ENCODE measurements at regions not wholly inside any gene's neighbourhood (a gene's known extent, or its start where the extent isn't known, plus 50 kb on each side); places are given as distances from the start of the nearest gene placed in this dataset.
"Not testable (repeated sequence)": the region's sequence is repeated elsewhere in the genome, so short reads cannot be mapped to it uniquely, and the experiment has no call there.

DNA sequence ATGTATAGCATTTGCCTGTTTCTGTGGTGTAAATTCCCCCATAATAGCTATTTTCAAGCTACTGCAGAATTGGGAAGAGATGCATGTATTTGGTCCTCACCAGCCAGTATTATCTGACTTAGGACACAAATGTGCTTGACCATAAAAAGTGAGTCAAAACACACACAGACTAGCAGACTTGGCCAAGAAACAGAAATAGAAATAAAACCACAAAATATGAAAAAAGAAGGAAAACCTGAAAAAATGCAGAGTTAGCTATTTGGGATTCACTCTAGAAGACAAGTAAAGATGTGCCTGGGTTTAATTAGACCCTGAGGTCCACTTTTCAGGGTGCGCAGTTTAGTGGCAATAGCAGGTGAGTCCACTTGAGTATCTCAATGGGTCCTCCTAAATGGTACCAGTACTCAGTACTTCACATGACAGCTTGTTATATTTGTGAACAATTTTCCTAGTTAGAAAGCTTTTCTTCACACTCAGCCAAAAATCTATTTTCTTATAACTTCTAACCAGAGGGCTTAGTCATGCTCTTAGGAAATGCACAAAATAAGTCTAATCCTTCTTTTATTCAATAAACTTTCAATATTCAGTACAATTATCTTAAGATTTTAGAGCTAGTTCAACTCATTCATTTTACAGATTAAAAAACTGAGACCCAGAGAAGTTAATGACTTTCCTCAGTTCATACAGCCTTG, 108.7 kb upstream of the JADE1 start:
- in situ Hi-C loops (cut with HindIII; ENCODE audit: low pct_unique_long_range_greater_than_20kb, low sequenced_read_pairs) = no loop called here
- no peak for DNase-seq (ENCODE audit: low read depth, low spot score)

DNA sequence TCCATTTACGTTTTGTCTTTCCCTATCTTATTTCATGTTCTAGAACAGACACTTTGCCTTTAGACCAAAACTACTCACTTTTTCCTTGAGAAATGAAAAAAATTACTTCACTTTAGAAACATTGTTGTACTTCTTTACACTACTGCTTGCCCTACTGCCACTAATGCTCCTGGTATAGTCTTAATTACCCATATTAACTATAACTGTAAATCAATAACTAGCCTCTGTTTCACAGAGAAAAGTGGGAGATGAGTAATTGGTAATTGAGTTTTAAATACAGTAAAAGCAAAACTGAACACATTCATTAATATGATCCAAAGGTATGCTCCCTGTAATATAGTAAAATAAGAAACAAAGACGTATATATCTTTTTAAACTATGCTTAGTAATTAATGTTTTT, 111.1 kb upstream of the JADE1 start:
- DNase-seq (ENCODE audit: low read depth, low spot score) = no peak
- in situ Hi-C loops (cut with HindIII; ENCODE audit: low pct_unique_long_range_greater_than_20kb, low sequenced_read_pairs) = no loop called here

DNA sequence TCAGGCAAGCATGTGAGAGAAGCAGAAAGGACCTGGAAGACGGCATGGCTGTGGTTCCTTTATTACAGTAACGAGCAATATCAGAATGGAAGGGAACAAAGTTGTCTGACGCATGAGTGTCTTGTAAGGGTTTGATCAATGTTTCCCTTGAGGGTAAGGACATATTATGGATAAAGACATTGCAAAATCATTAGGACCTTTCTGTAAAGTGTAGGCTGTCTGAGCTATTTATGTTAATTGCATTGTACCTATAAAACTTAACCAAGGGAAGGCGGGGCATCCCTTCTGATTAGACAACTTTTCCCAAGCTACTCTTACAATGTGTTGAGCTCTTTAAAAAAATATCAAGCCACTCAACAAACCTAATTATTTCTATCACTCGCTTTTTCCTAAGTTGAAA, 112.2 kb upstream of the JADE1 start:
- in situ Hi-C loops (cut with HindIII; ENCODE audit: low pct_unique_long_range_greater_than_20kb, low sequenced_read_pairs) = no loop called here
- DNase-seq (ENCODE audit: low read depth, low spot score) = no peak

DNA sequence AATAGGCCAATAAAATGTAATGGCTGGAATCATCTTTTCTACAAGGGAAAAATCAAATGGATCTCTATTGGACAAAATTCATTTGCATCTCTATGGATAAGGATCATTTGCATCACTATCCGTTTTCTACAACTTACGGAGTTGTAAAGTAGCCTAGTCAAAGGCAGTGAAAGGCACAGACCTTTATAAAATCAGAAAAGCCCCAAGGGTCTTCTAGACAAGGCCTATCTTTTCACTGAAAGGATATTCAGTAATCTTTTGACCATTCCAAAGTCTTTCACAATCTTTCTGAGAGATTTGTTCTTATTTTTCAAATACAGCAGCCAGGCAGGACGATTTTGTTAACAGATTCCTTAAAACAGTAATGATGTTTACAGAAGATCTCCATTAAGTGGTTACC, 119.5 kb upstream of the JADE1 start:
- DNase-seq (ENCODE audit: low read depth, low spot score) = no peak
- in situ Hi-C loops (cut with HindIII; ENCODE audit: low pct_unique_long_range_greater_than_20kb, low sequenced_read_pairs) = no loop called here

DNA sequence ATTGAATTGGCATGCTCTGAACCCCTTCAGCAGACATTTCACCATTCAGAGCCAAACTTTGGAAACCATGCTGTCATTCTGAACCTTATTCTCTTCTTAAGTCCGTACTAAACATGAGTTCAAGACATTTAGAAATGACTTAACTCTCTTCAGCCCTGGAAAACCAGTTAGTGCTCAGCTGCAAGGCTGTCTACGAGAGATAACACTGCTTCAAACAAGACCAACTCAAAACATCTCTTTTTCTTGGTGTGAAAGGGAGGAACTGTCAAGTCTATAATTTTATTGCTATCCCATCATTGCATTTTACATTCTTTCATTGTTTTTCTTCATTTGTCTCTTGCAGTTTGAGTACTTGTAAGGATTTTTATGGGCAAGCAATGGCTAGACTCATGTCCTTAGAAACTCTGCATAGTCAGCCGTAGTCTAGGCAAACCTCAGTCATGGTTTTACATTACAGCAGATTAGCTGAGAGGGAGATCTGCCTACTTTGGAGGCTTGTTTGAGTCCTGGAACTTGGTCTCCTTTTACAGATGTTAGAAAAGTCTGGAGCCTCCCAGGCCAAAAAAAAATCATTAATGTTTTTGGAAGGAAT, 120.6 kb upstream of the JADE1 start:
- DNase-seq (ENCODE audit: low read depth, low spot score) = no peak
- in situ Hi-C loops (cut with HindIII; ENCODE audit: low pct_unique_long_range_greater_than_20kb, low sequenced_read_pairs) = no loop called here

DNA sequence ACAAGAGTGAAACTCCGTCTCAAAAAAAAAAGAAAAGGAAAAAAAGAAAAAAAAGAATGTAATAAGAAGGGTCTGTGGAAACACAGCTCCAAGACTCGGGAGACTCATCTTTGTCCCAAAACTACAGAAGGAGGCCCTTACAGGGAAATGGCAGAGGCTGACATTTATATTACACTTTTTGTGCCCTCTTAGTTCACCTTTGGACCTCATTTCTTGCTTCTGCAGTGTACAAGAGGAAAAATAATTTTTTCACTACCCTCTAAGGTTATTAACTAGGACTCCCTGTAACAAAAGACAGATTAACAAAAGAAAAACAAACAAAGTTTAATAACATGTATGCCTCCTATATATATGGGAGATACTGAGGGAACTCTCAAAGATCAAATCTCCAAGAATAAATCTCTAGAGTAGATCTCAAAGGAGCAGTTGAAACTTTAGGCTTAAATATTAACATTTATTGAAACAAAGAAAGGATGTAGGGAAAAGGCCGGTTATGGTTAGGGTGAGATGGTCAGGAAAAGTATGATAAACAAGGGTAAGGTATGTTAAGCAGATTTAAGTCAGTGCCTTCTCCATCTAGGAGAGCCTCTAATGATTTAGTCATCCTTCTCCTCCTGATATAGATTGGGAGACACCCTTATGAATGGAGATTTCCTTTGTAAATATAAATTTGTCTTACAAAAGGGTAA, 121.3 kb upstream of the JADE1 start:
- no peak for DNase-seq (ENCODE audit: low read depth, low spot score)
- in situ Hi-C loops (cut with HindIII; ENCODE audit: low pct_unique_long_range_greater_than_20kb, low sequenced_read_pairs) = no loop called here

DNA sequence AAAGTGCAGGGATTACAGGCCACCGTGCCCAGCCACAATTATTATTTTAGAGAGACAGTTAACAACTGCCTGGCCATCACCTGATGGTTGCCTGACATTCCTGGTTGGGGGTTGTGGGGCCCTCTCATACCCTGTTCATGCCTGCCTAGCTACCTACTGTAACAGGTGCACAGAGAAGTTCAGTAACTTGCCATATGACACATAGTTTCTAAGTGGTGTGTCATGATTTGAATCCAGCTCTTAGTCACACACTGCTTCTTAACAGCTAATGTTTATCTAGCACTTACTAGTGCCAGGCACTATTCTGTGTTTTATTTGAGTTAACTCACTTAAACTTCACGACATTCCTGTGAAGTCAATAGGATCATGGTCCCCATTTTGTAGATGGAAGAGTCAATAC, 122.7 kb upstream of the JADE1 start:
- in situ Hi-C loops (cut with HindIII; ENCODE audit: low pct_unique_long_range_greater_than_20kb, low sequenced_read_pairs) = no loop called here
- no peak for DNase-seq (ENCODE audit: low read depth, low spot score)

DNA sequence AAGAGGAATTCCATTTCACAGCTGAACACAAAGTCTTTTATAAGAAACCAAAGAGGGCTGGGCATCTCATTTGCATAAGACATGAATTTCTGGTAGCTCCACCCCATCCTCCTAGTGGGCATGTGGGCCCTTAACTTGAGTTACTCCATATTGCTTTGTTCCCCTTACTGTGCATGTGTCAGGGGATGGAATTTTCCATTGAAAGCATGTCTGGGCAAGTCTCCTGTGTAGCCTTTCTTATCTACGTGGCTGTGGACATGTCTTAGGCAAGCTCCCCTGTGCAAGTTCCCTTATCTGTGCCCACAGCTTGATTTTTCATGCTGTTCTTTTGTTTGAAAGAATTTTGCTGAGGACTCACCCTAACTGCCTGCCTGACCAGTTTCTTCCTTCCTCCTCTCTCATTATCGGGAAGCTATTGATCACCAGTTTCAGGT, 123.5 kb upstream of the JADE1 start:
- in situ Hi-C loops (cut with HindIII; ENCODE audit: low pct_unique_long_range_greater_than_20kb, low sequenced_read_pairs) = no loop called here
- DNase-seq (ENCODE audit: low read depth, low spot score) = no peak

DNA sequence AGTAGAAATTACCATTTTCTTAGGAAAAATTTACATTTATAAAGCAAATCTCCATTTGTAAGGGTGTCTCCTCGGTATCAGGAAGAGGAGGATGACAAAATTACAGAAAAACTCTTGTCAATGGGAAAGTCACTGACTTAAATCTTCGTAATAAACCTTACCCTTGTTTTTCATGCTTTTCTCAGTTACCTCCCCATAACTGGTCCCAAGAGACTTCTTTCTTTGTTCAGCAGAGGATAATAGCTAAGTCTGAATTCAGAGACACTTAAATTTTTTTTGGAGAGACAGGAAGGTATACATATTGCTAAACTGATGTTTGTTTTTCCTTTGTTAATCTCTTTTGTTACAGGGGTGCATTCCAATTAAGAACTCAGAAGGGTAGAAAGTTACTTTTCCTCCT, 125.5 kb upstream of the JADE1 start:
- in situ Hi-C loops (cut with HindIII; ENCODE audit: low pct_unique_long_range_greater_than_20kb, low sequenced_read_pairs) = no loop called here
- no peak for DNase-seq (ENCODE audit: low read depth, low spot score)

DNA sequence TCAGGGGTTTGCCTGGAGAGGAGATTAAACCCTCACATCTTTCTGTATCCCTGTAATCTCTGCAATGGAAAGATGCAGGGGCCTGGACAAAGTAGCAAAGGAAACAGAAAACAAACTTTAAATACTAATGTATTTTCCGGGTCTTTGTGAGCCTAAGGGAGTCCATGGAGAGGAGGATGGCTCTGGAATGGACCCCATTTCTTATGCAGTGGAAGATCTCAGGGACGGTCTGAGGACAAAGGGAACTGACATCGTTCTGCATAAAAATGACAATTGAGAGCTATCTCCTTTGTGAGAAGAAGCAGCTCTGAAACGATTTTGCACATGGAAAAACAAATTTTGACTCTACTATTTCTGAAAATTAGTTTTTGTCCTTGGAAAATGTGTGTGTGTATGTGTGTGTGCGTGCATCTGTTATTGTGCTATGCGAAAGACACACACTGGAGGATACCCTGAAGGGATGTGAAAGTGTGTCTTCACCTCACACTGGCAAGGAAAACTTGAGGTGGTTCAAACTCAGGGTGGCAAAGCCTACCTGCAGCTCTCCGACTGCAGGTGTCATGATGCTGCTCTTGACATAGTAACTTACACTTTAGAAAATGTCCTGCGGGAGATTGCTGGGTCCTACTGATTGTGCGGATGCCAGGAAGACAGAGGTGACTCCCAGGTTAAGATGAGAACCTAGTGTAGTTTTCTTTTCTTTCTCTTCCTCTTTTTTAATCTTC, 126.4 kb upstream of the JADE1 start:
- in situ Hi-C loops (cut with HindIII; ENCODE audit: low pct_unique_long_range_greater_than_20kb, low sequenced_read_pairs) = no loop called here
- DNase-seq (ENCODE audit: low read depth, low spot score) = no peak

DNA sequence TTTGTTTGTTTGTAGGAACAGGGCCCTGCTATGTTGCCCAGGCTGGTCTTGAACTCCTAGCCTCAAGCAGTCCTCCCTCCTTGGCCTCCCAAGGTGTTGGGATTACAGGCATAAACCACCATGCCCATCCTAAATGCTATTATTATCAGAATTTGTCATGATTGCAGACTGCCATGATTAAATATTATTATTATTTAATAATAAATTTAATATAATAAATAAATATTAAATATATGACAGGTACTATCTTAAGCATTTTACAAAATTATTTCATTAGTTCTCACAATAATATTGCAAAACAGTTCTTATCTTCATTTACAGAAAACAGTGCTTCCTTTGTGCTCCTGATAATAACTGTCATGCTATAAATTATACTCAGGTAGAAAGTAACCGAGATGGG, 133.4 kb upstream of the JADE1 start:
- DNase-seq (ENCODE audit: low read depth, low spot score) = no peak
- in situ Hi-C loops (cut with HindIII; ENCODE audit: low pct_unique_long_range_greater_than_20kb, low sequenced_read_pairs) = no loop called here

DNA sequence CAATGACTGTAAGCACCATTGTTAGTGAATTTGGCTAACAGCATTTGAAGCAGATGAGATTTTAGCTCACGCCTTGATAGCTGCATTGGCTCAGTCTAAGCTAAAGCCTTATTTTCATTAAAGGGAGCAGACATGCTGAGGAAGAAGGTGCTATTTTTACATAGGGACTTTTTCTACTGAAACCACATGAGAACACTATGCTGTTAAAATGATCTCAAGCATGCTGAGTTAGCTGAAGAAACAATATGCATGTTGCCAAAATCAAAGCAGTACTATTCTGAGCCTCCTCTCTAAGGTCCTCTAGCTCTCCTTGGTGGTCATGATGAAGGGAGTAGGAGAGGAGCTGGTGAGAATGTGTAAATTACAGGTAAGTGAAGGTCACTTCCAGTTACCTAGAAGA, 134.4 kb upstream of the JADE1 start:
- in situ Hi-C loops (cut with HindIII; ENCODE audit: low pct_unique_long_range_greater_than_20kb, low sequenced_read_pairs) = no loop called here

DNA sequence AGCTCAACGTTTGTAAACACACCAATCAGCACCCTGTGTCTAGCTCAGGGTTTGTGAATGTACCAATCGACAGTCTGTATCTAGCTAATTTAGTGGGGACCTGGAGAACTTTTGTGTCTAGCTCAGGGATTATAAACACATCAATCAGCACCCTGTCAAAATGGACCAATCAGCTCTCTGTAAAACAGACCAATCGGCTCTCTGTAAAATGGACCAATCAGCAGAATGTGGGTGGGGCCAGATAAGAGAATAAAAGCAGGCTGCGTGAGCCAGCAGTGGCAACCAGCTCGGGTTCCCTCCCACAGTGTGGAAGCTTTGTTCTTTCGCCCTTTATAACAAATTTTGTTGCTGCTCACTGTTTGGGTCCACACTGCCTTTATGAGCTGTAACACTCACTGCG, 136.3 kb upstream of the JADE1 start:
- in situ Hi-C loops (cut with HindIII; ENCODE audit: low pct_unique_long_range_greater_than_20kb, low sequenced_read_pairs); DNase-seq (ENCODE audit: low read depth, low spot score): not testable (repeated sequence)

More for the DNA sequence above, 134.4 kb upstream of the JADE1 start:
- DNase-seq (ENCODE audit: low read depth, low spot score) = no peak

DNA sequence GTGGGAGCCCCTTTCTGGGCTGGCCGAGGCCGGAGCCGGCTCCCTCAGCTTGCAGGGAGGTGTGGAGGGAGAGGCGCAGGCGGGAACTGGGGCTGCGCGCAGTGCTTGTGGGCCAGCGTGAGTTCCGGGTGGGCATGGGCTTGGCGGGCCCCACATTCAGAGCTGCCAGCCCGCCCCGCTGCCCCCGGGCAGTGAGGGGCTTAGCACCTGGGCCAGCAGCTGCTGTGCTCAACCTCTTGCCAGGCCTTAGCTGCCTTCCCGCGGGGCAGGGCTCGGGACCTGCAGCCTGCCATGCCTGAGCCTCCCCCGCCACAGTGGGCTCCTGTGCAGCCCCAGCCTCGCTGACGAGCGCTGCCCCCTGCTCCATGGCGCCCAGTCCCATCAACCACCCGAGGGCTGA, 136.9 kb upstream of the JADE1 start:
- DNase-seq (ENCODE audit: low read depth, low spot score); in situ Hi-C loops (cut with HindIII; ENCODE audit: low pct_unique_long_range_greater_than_20kb, low sequenced_read_pairs): not testable (repeated sequence)

DNA sequence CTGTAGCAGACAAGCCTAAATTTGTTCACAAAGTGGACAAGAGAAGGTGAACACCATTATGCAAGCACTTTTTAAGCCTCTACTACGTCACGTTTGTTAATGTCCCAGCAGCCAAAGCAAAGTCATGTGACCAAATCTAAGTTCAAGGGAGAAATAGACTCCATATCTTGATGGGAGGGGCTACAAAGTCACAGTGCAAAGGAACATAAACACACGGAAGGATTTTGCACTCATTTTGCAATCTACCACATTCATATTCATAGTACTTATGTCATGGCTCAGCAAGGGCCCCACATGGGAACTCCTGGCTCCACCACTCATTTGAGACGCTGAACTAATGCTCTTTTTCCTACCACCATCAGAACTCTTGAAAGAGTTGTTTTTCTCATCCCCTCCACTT, 139.0 kb upstream of the JADE1 start:
- no peak for DNase-seq (ENCODE audit: low read depth, low spot score)
- in situ Hi-C loops (cut with HindIII; ENCODE audit: low pct_unique_long_range_greater_than_20kb, low sequenced_read_pairs) = no loop called here

DNA sequence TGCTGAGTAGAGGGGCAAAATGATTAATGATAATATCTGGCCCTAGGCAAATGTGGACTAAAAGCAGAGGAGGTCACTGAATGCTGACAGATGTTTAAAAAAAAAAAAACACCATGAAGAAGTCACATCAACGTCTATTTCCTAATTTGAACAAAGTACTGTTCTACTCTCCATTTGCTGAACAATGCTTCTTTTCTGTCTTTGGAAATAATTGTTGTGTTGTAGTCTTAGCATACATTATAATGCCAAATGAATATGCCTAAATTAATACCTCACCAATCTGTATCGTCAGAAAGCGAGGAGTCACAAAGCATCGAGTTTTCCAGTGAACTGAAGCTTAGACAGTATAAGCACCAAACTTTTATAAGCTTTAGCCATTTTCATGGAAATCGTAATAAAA, 140.9 kb upstream of the JADE1 start:
- peak; percentile 21 for DNase-seq (ENCODE audit: low read depth, low spot score)
- in situ Hi-C loops (cut with HindIII; ENCODE audit: low pct_unique_long_range_greater_than_20kb, low sequenced_read_pairs) = no loop called here

DNA sequence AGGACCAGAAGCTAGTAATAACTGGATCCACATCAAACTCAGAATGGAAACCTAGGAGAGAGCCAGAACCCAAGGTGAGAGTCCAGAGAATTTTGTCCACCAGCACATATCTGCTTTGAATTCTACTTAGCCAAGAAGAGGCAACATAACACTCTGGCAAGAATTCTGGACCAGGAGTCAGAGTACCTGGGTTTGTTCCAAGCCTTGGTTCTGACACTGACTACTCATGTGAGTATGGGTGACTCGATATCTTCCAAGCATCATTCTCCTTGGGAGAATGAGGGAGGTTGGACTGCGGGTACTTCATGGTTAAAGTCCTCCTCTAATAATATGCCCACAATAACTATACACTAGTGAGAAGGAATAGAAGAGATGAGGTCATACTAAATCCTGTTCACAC, 144.0 kb upstream of the JADE1 start:
- DNase-seq (ENCODE audit: low read depth, low spot score) = no peak
- in situ Hi-C loops (cut with HindIII; ENCODE audit: low pct_unique_long_range_greater_than_20kb, low sequenced_read_pairs) = no loop called here

DNA sequence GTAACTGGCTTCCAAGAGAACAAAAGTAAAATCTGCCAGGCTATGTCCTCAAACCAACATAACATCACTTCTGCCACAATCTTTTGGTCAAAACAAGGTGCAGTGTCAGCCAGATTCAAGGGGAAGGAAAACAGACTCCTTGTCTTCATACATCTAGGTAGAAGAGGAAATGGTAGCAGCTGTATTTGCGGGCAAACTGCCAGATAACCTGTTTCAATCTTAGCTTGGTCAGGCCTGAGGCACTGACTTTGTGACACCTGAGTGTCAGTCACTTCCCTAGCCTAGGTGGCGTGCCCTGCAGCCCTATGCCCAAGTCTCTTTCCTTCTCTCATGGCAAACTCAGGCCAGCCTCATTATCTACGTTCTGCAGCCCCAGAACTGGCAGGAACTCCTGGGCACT, 146.2 kb upstream of the JADE1 start:
- DNase-seq (ENCODE audit: low read depth, low spot score) = no peak
- in situ Hi-C loops (cut with HindIII; ENCODE audit: low pct_unique_long_range_greater_than_20kb, low sequenced_read_pairs) = no loop called here

Measured in SK-MEL-5 (cell line).